Stimulated activated CD4-positive, alpha-beta T cell treated with anti-CD3 and anti-CD28 coated beads, Interleukin-4, amount 100 ng/mL, for 4 hours (primary cell): ENCODE measurements at regions not wholly inside any gene's neighbourhood (a gene's known extent, or its start where the extent isn't known, plus 50 kb on each side); places are given as distances from the start of the nearest gene placed in this dataset.
"Not testable (repeated sequence)": the region's sequence is repeated elsewhere in the genome, so short reads cannot be mapped to it uniquely, and the experiment has no call there.

Experiments
- DNase-seq, 2 experiments: peaks; one replicate each; pipeline ENCODE4 v3.0.0-alpha.2; 2020

DNA sequence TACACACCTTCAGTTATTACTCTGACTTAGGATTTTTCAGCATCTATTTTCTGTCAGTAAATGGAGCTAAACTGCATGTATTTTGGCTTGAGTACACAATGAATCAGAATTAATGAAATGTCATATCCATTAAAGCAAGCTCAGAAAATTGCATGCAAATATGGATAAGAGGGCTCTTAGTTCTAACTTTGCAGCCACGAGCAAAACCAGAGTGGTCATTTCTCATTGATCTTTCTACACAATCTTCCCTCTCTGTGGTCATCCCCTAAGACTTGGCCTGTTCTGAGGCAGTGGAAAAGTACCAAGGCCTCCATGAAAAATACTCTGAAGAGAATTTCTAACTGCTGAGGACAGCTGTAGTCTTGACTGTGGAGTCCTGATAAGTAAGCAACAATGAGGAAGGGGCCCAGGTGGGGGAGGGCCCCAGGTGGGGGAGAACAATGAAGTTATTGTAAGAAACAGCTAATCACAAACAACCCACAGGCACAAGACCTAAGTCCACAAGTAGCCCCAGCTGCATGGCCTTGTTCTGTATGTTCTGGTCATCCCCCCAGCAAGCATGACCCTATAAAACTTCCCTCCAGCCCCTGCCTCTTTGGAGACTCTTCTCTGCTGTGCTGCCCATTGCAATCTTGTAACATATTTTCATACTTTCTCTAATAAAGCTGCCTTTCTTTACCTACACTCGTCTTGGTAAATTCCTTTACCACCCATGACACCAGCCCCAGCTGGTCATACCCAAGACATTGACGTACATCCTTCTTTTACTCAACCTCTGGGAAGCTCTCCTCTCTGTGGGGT, 230.3 kb downstream of the TDRD15 start:
- no peak for DNase-seq

- no peak for DNase-seq
Observed at GRCh38 chr2:21356086-21356856, 232.5 kb downstream of the TDRD15 start.

GRCh38 chr2:21356857-21357255, 233.1 kb downstream of the TDRD15 start:
- no peak for DNase-seq

DNA sequence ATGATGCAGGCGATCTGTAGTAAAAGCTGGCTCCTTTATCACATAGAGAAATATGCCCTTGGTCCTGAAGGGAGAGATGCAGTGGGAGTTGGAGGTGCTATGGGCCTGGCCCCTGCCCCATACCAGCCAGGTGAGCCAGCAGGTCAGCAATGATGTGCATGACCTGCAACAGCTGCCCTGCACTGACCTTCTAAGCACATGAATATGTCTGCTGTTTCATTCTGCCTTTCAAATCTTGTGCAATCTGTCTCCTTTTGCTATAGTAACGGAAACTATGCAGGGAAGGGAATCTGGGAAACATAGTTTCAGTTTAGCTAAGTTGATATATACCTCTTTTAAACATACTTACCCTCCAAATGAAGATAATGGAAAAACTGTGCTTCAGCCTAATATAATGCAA, 235.2 kb downstream of the TDRD15 start:
- DNase-seq, result no peak

DNA sequence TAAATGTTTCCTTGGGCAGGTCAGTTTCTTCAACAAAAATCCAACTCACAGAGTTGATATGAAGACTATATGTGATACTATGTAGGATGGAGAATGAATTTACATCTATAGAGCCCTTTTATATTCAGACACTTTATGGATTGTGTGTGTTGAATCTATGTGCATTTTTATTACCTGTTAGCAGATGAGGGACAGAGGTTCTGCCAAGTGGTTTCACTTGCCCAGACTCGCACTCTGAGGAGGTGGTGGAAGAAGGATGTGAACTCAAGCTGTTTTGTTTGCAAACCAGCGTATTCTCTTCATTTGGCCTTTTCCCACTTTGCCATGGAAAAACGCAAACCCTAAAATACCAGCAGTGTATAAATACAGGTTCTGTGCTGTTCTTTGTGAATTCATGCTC, 237.6 kb downstream of the TDRD15 start:
- DNase-seq, result no peak

GRCh38 chr2:21361957-21362486, 238.3 kb downstream of the TDRD15 start:
- DNase-seq, result no peak

GRCh38 chr2:21363364-21363763, 239.6 kb downstream of the TDRD15 start:
- DNase-seq, result no peak

- DNase-seq, result no peak
Observed at GRCh38 chr2:21367421-21367820, 243.7 kb downstream of the TDRD15 start.

GRCh38 chr2:21369787-21370186, 246.0 kb downstream of the TDRD15 start:
- no peak for DNase-seq

DNA sequence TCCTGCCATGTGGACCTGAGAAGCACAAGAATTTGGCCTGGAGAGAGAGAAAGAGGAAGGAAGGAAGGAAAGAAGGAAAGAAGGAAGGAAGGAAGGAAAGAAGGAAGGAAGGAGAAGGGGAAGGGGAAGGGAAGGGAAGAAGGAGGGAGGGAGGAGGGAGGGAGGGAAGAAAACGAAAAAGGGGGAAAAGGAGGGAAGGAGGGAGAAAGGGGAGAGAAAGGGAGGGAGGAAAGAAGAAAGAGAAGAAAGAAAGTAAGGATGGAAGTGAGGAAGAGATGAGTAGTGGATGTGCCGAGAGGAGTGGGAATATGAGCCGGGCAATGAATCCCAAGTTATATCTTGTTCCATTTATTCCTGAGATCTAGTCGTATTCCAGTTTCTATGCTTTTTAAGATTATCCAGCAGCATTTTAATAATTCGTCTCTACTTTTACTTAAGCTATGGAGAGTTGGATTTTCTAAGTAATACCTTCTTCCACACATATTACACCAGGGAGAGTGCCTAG, 247.8 kb downstream of the TDRD15 start:
- DNase-seq, result no peak

DNA sequence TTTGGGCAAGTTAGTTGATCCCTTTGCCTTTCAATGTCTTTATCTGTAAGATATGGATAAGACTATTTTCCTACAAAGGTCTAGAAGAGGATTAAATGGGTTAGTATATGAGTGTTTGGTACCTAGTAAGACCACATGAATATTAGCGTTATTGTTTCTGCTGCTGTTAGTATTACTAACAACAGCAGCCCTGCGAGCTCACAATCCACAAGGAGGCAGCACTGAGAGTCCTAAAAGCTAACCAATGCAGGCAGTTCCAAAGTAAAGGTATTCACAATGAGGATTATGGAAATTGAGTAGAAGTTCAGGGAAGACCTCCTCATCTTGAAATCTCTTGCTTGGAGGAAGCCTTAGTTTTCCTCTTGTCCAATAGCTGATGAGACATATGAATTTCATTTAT, 248.9 kb downstream of the TDRD15 start:
- no peak for DNase-seq

DNA sequence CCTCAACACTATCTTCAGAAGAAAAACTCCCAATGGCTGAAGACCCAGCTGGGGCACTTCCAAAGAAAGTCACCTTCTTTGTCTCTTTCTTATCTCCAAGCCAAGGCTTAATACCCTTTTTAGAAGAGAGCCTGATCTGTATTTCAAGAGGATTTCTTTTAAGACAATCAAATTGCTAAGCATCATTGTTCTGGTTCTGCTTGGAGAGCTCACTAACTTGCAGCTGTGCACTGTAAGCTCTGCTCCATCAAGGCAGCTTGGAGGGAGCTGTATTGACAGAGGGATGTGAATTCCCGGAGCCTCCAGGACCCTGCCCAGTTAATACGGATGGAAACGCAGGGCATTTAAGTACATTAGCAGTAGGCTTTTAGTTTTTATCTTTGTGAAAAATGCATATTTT, 253.1 kb downstream of the TDRD15 start:
- no peak for DNase-seq

DNA sequence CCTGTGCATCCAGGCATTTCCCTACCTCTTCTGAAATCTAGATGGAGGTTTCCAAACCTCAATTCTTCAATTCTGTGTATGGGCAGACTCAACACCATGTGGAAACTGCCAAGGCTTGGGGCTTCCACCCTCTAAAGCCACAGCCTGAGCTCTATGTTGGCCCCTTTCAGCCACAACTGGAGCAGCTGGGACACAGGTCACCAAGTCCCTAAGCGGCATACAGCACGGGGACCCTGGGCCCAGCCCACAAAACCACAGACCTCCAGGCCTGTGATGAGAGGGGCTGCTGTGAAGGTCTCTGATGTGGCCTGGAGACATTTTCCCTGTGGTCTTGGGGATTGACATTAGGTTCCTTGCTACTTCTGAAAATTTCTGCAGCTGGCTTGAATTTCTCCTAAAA, 255.4 kb downstream of the TDRD15 start:
- DNase-seq, result no peak

DNA sequence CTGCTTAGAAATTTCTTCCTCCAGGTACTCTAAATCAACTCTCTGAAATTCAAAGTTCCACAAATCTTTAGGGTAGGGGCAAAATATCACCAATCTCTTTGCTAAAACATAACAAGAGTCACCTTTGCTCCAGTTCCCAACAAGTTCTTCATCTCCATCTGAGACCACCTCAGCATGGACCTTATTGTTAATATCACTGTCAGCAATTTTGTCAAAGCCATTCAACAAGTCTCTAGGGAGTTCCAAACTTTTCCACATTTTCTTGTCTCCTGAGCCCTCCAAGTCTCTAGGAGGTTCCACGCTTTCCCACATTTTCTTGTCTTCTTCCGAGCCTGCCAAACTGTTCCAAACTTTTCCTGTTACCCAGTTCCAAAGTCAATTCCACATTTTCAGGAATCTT, 255.9 kb downstream of the TDRD15 start:
- not testable (repeated sequence) for DNase-seq

DNA sequence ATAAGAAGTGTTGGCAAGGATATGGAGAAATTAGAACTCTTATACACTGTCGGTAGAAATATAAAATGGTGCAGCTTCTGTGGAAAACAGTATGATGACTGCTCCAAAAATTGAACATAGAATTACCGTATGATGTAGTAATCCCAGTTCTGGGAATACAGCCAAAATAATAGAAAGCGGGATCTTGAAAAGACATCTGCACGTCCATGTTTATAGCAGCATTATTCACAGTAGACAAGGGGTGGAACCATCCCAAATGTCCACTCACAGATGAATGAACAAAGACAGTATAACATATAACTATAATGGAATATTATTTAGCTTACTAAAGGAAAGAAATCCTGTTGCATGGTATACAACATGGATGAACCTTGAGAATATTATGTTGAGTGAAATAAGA, 257.7 kb downstream of the TDRD15 start:
- DNase-seq, result no peak

DNA sequence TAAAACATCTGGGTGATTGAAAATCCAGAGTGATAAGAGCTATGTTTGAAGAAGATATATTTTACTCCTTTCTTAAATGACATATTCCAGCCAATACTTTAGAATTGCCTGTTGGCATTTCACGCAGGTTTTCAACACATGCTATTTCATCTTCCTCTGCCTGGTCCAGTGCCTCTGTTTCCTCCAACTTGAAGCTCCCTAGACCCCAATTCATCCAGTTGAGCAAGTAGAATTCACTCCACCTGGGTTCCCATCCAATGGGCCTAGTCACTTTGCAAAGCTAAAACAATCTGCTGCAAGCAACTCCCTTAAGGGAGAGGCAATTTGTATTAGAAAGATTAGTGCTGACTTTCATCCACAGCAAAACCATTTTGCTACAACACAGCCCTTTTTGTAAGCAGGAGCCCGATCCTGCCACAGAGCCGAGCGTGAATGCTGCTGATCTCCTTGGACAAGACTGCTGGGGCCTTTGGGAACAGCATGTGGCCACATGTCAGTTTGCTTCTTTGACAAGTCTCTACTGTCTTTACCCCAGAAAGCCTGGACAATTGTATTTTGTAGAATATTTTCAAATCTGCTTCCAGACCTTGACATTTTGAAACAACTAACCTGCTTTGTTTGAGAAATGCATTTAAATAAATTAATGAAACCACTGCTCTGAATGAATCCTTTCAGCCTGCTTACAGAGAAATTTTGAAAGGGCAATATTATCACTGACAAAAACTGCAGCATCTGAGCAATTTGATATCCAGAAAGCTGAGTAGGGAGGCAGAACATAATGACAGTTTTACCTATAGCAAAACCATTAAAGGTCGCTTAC, 259.1 kb downstream of the TDRD15 start:
- DNase-seq, result no peak

GRCh38 chr2:21386666-21387065, 262.9 kb downstream of the TDRD15 start:
- DNase-seq, result no peak

DNA sequence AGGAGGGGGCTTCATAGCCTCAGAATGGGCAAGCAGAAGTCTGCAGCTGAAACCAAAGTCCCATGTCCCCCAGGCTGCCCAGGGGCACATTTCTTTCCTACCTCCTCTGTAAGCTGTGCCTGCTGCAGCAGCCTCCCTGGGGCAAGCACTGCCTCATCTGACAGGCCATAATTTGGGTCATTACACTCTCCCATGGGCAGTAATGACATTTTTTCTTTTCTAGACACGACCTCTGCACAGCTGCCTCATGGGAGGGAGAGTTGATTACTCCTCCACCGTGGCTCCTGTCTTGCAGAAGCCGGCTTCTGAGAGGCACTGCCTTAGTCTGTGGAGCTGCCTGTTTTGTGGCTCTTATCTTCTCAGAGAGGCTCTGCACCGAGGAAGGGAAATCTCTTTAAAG, 268.9 kb downstream of the TDRD15 start:
- no peak for DNase-seq

DNA sequence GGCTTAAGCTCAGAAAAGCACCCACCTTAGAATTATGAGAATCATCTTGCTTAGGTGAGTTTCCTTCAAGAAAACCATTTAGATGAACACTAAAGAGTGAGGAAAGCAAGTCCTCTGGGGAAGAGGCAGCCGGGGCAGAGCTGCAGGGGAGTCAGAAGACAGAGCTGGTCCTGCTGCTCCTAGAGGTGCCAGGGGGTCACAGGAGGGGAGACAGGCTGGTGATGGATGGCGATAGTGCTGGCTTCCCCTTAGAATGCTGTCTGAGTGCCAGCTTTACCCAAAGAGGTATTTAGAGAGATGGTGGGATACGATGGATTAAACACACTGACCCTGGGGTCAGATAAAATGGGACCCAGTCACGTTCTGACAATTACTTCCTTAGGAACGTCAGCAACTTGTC, 269.4 kb downstream of the TDRD15 start:
- DNase-seq, result no peak

GRCh38 chr2:21395366-21395765, 271.6 kb downstream of the TDRD15 start:
- DNase-seq, result no peak

GRCh38 chr2:21396252-21396651, 272.5 kb downstream of the TDRD15 start:
- no peak for DNase-seq

DNA sequence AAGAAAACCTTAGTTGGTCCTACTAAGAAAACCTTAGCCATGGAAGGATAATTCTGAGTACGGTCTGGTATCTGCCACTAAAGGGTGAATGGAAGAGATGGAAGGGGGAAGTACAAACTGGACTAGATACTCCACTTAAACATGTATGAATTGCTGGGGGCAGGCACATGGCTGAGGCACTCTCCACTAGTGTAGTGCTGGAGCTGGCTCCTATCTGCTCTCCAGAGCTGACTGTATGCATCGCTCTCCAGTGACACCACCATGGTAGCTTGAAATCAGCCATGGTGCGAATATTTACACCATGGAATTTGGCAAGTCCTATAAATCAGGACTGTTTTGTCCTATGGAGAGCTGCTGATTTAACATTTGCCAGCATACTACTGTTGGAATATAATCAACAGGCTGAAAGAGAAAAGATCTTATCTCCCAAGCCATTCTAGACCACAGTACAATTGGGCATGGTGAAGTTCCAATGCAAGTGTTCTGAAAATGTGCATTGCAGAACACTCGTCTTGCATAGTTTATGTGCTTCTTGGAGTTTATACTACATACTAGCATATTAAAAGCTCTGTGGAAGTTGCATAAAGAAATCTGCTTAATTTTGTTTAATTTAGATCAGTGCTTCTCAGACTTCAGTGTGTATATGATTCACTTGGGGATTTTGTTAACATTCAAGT, 277.4 kb downstream of the TDRD15 start:
- DNase-seq, result no peak
